Stimulated activated CD4-positive, alpha-beta T cell treated with anti-CD3 and anti-CD28 coated beads, Interleukin-12 subunit alpha, Interleukin-12 subunit beta, amount 100 ng/mL, for 48 hours (primary cell): ENCODE measurements at regions not wholly inside any gene's neighbourhood (a gene's known extent, or its start where the extent isn't known, plus 50 kb on each side); places are given as distances from the start of the nearest gene placed in this dataset.
"Not testable (repeated sequence)": the region's sequence is repeated elsewhere in the genome, so short reads cannot be mapped to it uniquely, and the experiment has no call there.

Experiments
- DNase-seq, 3 donors: peaks; one replicate each; pipeline ENCODE4 v3.0.0-alpha.2; 2020; ENCODE audit warnings: low read depth in 2 of 3, low spot score in 1 of 3

- no peak for DNase-seq
Observed at GRCh38 chr3:110902453-110903085, 169.0 kb upstream of the NECTIN3 start.

GRCh38 chr3:110903771-110904519 lies 167.7 kb upstream of the NECTIN3 start:
- DNase-seq, result no peak

- no peak for DNase-seq
Observed at GRCh38 chr3:110904520-110904890, 167.1 kb upstream of the NECTIN3 start.

GRCh38 chr3:110905121-110905520 lies 166.5 kb upstream of the NECTIN3 start:
- DNase-seq, result no peak

- DNase-seq, result no peak
Observed at GRCh38 chr3:110909839-110910238, 161.8 kb upstream of the NECTIN3 start.

GRCh38 chr3:110910346-110910955 lies 161.2 kb upstream of the NECTIN3 start:
- DNase-seq, result no peak

- no peak for DNase-seq
Observed at GRCh38 chr3:110918963-110919362, 152.7 kb upstream of the NECTIN3 start.

- DNase-seq, result no peak
Observed at GRCh38 chr3:110925798-110926197, 145.8 kb upstream of the NECTIN3 start.

GRCh38 chr3:110928016-110928662 lies 143.5 kb upstream of the NECTIN3 start:
- no peak for DNase-seq

GRCh38 chr3:110929816-110930215 lies 141.8 kb upstream of the NECTIN3 start:
- DNase-seq, result no peak

GRCh38 chr3:110932567-110932966 lies 139.0 kb upstream of the NECTIN3 start:
- no peak for DNase-seq

- DNase-seq, result no peak
Observed at GRCh38 chr3:110933821-110934426, 137.7 kb upstream of the NECTIN3 start.

- no peak for DNase-seq
Observed at GRCh38 chr3:110938629-110939028, 133.0 kb upstream of the NECTIN3 start.

GRCh38 chr3:110940055-110940454 lies 131.6 kb upstream of the NECTIN3 start:
- no peak for DNase-seq

- DNase-seq, result no peak
Observed at GRCh38 chr3:110944782-110945181, 126.8 kb upstream of the NECTIN3 start.

GRCh38 chr3:110946810-110947209 lies 124.8 kb upstream of the NECTIN3 start:
- no peak for DNase-seq

- not testable (repeated sequence) for DNase-seq
Observed at GRCh38 chr3:110949194-110949593, 122.4 kb upstream of the NECTIN3 start.

- DNase-seq, result no peak
Observed at GRCh38 chr3:110955301-110955880, 116.2 kb upstream of the NECTIN3 start.

- DNase-seq, result no peak
Observed at GRCh38 chr3:110956081-110956480, 115.5 kb upstream of the NECTIN3 start.

- DNase-seq, result no peak
Observed at GRCh38 chr3:110957247-110958025, 114.2 kb upstream of the NECTIN3 start.
